ENCODE measurements at regions not wholly inside any gene's neighbourhood (a gene's known extent, or its start where the extent isn't known, plus 50 kb on each side); places are given as distances from the start of the nearest gene placed in this dataset.

DNA sequence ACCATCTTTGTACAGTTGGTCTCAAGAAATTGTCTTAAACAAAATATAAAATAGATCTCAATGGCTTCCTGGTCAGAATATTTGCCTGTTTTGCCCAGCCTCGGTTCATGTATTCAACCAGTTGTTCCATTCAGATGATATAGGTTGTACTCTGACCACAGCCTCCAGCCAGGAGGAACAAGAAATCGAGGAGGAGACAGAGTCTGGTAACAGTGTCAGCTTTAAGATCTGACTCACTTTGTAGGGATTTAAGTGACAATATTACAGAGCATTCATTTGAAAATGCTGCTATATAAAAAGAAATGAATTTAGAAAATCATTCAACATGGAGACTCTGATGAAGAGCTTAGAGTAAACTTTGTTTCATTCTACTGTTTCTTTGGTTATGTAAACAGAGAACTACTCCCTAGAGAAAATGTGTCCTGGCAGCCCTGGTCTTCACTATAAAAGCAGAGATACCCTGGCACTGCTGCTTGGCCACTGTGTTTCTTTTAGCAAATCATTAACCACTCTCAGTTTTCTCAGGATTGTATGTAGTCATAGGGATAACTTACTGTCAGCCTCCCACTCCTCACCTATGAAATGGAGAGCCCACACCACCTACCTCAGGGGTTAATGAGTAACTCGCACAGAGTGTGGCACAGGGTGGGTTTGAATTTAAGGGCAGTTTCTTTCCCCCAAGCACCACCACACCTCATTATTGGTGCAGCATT is 53.5 kb downstream of the PAGE2 start:
- TF ChIP-seq, protein P1, sequence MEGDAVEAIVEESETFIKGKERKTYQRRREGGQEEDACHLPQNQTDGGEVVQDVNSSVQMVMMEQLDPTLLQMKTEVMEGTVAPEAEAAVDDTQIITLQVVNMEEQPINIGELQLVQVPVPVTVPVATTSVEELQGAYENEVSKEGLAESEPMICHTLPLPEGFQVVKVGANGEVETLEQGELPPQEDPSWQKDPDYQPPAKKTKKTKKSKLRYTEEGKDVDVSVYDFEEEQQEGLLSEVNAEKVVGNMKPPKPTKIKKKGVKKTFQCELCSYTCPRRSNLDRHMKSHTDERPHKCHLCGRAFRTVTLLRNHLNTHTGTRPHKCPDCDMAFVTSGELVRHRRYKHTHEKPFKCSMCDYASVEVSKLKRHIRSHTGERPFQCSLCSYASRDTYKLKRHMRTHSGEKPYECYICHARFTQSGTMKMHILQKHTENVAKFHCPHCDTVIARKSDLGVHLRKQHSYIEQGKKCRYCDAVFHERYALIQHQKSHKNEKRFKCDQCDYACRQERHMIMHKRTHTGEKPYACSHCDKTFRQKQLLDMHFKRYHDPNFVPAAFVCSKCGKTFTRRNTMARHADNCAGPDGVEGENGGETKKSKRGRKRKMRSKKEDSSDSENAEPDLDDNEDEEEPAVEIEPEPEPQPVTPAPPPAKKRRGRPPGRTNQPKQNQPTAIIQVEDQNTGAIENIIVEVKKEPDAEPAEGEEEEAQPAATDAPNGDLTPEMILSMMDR (IDR thresholded peaks at IDR 0.05; ENCODE audit: insufficient read depth, missing control alignments), result no peak
- FAIRE-seq, result no peak
- no peak for DNase-seq (ENCODE audit: insufficient read length, low spot score)

DNA sequence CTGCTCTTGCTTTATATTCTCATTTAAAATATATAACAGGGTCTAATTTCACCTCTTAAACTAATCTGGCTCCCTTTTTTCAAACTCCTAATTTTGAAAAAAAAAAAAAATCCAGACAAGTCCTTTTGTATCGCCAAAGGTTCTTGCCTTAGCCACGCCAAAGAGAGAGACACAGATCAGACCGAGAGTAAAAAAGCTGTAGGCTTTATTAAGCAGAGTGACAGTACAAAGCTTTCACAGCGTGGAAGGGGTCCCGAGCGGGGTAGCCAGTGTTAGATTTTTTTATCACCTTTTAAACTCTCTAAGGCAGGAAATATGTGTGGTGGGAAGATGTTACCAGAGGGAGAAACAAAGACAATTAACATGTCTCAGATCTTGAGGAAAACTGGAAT is 54.1 kb downstream of the PAGE2 start:
- TF ChIP-seq, protein P1 (IDR thresholded peaks at IDR 0.05; ENCODE audit: insufficient read depth, missing control alignments), result no peak
- FAIRE-seq (no peak), DNase-seq (ENCODE audit: insufficient read length, low spot score) (no peak)

DNA sequence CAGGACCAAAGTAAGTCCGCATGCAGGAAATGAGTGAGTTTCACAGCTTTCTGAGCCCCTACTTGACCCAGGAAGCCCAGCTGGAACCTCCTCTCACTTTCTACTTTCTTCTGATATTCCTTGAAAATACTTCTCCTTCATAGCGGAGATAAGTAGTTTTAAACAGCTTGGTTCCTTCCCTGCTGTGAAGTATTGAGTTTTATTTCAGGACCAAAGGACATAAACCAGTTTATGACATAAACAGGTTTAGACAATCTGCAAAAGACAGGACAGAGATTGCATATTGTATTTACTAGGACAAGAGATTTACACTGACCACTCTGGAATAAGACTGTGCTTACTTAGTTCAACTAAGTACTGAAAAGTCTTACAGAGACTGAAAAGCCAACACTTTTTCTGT is 54.8 kb downstream of the PAGE2 start:
- DNase-seq (ENCODE audit: insufficient read length, low spot score), result no peak
- TF ChIP-seq, protein P1 (IDR thresholded peaks at IDR 0.05; ENCODE audit: insufficient read depth, missing control alignments), result no peak
- no peak for FAIRE-seq

DNA sequence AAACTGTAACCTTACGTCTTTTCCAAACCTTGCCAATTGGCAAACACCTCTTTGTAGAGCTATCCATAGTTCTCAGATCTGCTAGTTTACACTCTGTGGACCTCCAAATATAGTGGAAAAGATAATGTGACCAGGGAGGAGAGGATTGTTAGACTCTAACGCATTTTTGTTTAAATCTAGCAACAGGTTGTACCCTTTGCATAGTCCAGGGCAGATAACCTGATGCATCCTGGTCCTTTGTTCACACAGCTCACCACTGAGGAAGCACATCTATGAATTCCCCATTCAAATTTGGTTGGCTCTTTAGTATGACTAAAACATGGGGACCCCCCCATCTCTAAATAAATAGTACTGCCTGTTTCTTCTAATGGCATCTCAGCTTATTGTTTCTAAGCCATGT is 55.9 kb downstream of the PAGE2 start:
- FAIRE-seq (no peak), DNase-seq (ENCODE audit: insufficient read length, low spot score) (no peak)
- TF ChIP-seq, protein P1 (IDR thresholded peaks at IDR 0.05; ENCODE audit: insufficient read depth, missing control alignments), result no peak

DNA sequence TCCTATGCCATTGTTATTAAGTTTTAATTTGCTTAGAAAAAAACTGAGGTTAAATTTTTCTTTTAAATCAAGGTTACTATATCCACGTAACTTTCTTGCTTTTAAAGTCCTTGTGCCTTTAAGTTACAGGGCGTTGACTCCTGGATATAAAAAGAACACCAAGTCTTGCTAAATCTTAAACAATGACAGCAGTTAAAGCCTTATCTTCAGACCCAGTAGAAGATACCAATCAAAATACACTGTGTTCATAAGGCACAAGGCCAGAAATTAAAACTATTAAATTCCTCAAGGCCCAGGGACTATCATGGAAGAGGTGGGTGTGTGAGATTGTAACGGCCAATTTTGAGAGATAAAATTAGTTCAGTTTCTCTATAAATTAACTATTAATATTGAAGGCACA is 60.4 kb downstream of the PAGE2 start:
- TF ChIP-seq, protein P1 (IDR thresholded peaks at IDR 0.05; ENCODE audit: insufficient read depth, missing control alignments), result no peak
- FAIRE-seq (no peak), DNase-seq (ENCODE audit: insufficient read length, low spot score) (no peak)

DNA sequence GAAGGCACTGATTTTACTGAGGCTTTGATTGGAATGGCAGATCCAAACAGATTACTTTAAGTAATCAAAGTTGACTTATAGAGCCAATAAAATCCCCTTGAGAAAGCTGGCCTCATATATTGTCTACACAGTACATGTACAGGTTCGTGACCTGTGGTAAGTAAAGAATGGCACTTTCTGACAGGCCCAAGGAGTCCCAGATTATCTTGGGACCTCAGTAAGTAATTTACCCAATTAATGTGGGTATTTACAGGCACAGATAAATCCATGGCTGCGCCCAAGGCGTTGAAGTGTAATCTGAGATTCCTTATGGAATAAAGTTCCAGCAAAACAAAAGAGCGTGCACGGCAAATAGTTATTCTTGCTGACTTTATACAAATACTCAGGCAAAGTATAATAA is 62.4 kb downstream of the PAGE2 start:
- TF ChIP-seq, protein P1 (IDR thresholded peaks at IDR 0.05; ENCODE audit: insufficient read depth, missing control alignments), result no peak
- DNase-seq (ENCODE audit: insufficient read length, low spot score) (no peak), FAIRE-seq (no peak)

DNA sequence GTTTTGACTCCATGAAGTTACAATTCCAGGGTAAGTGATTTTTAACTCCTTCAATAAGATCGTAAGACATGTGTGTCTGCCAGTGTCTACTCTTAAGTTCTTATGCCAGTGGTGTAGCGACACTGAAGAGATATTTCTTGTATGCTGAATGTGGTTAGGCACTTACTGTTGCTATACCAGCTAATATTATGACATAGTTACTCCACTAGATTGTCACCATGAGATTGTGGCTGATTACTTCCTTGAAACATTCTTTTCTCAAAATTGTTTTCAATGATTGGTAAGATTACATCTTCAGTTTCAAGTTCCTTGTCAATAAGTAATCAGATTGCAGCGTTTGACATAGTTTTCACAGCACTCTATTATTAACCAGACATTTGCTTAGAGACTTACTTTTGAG is 60.6 kb upstream of the PAGE5 start:
- FAIRE-seq (no peak), DNase-seq (ENCODE audit: insufficient read length, low spot score) (no peak)
- TF ChIP-seq, protein P1 (IDR thresholded peaks at IDR 0.05; ENCODE audit: insufficient read depth, missing control alignments), result no peak
